Heart left ventricle (tissue), 16 donors: ENCODE measurements at regions not wholly inside any gene's neighbourhood (a gene's known extent, or its start where the extent isn't known, plus 50 kb on each side); places are given as distances from the start of the nearest gene placed in this dataset.

Experiments
- ATAC-seq, 4 donors: fragments of 200-7000 bp; cut with Tn5 transposase; one replicate each; pipeline ENCODE4 v1.9.1; 2020 to 2022; ENCODE audit warnings: moderate library complexity in 4 of 4, mild to moderate bottlenecking in 3 of 4, moderate number of reproducible peaks in 1 of 4
- DNase-seq, 5 donors: peaks; one replicate each; pipeline ENCODE4 v3.0.0-alpha.2; 2020
- H3K27ac ChIP-seq, 12 donors: fragments of 200-600 bp; sonication (generic) in 4 of 12; one replicate each; pipeline versions ENCODE4 v1.5.0 to v1.8.0; 2016 to 2022; ENCODE audit warnings: mild to moderate bottlenecking in 2 of 12
- H3K27me3 ChIP-seq, 9 donors: fragments of 200-600 bp; sonication (generic) in 2 of 9; one replicate each; pipeline versions ENCODE4 v1.5.1 to v1.8.0; 2016 to 2022; ENCODE audit warnings: mild to moderate bottlenecking in 3 of 9
- H3K36me3 ChIP-seq, 9 donors: fragments of 200-600 bp; sonication (generic) in 2 of 9; one replicate each; pipeline versions ENCODE4 v1.5.0 to v1.8.0; 2018 to 2022; ENCODE audit warnings: mild to moderate bottlenecking in 2 of 9
- H3K4me1 ChIP-seq, 12 donors: fragments of 200-600 bp; sonication (generic) in 4 of 12; one replicate each; pipeline versions ENCODE4 v1.5.0 to v1.8.0; 2016 to 2022; ENCODE audit warnings: mild to moderate bottlenecking in 3 of 12
- H3K4me3 ChIP-seq, 12 donors: fragments of 200-600 bp; sonication (generic) in 4 of 12; one replicate each; pipeline versions ENCODE4 v1.5.0 to v1.8.0; 2017 to 2022; ENCODE audit warnings: mild to moderate bottlenecking in 9 of 12, moderate library complexity in 4 of 12
- H3K9me3 ChIP-seq, 12 donors: fragments of 200-600 bp; sonication (generic) in 4 of 12; one replicate each; pipeline versions ENCODE4 v1.5.0 to v1.8.0; 2016 to 2022; ENCODE audit warnings: mild to moderate bottlenecking in 1 of 12
- POLR2A ChIP-seq, 2 donors: fragments of 450-650 bp; IDR thresholded peaks; one replicate each; pipeline ENCODE4 v1.6.1; 2017; ENCODE audit warnings: antibody characterized with exemption in 2 of 2, mild to moderate bottlenecking in 2 of 2, moderate library complexity in 2 of 2
- WGBS, 4 donors: extraction: QIAGEN DNeasy Blood & Tissue Kit in 2 of 4; methylation state at CpG; one replicate each; pipeline versions ENCODE4 v1.1.5 to v1.1.7; 2013 to 2018; 5-methylcytosine and 5-hydroxymethylcytosine counted together
- intact Hi-C, 10 donors: fragments of 100-400 bp; cut with DNase I; formaldehyde crosslinking; loops; one replicate each; pipeline versions ENCODE4 v1.11.1 to v1.14.2; 2022
- TF ChIP-seq, protein P1 (sequence below), 12 donors: fragments of 200-600 bp; sonication (generic) in 4 of 12; IDR thresholded peaks; one replicate each; pipeline versions ENCODE4 v1.5.0 to v1.8.0; 2018 to 2022; ENCODE audit warnings: antibody characterized with exemption in 12 of 12, mild to moderate bottlenecking in 5 of 12
- donor health status: ischemic (EF 13 %, LVEDD 7.1; RV severe dilation, severe dysfunction).
- donor health status: healthy with polysubstance abuse.
- donor health status: DM: no; HTN: yes; CAD: no.
- donor health status: DM: no; HTN: no; CAD: no.
- donor health status: ischemic (EF 25% LVEDD 6.9; RV normal size, moderate dysfunction).
- donor health status: ischemic (EF 25% LVEDD 5.7; RV mildly dilated, moderate dysfunction).
- donor health status: healthy.
- donor health status: DM: yes; HTN: yes; CAD: no.
- donor health status: ischemic (EF 35%, LVEDD 5.7; RV mildly dilated, moderate dysfunction).
- donor health status: nonischemic (EF 11% LVEDD 7.7; RV severe dilation, severe dysfunction).
- donor health status: DM: yes; HTN: yes; CAD: no.
- donor health status: PGD.
- donor health status: ischemic (EF 29% LVEDD 5.4; RV normal size, mild dysfunction).
- donor health status: nonischemic (EF 23%, LVEDD 6.1; RV moderate dilation, normal function).

DNA sequence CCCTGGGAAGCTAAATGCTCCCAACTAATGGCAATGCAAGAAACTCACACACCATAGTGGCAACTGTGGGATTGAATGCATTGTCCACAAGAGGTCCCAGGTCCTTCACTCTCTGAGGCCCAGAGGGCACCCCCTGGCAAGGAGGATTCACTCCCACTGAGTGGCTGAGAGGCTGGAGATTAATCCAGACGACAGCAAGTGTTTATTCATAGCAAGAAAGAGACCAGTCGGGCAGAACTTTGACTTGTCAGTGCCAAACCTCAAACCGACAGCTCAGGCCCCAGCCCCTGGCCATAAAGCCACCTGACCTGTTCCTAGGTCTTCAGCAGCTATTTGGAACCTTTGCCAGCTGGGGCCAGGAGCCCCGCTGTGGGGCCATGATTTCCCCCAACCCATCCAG lies 54.5 kb upstream of the MPEG1 start:
- peaks cover 0 to 12% (median 0%) of the 10 kb centered on the region in 12 donors for H3K4me1 ChIP-seq
- H3K36me3 ChIP-seq = no peaks in the 10 kb centered on the region
- DNase-seq (no peak), ATAC-seq (no peak)
- H3K27me3 ChIP-seq = no peaks in the 10 kb centered on the region
- H3K27ac ChIP-seq = no peak overlapping the region
- intact Hi-C loops = no loop called here
- WGBS, 4 donors = 64 to 83% (median 73%) methylated on average over 3 to 4 of the region's 4 CpGs
- TF ChIP-seq, protein P1, sequence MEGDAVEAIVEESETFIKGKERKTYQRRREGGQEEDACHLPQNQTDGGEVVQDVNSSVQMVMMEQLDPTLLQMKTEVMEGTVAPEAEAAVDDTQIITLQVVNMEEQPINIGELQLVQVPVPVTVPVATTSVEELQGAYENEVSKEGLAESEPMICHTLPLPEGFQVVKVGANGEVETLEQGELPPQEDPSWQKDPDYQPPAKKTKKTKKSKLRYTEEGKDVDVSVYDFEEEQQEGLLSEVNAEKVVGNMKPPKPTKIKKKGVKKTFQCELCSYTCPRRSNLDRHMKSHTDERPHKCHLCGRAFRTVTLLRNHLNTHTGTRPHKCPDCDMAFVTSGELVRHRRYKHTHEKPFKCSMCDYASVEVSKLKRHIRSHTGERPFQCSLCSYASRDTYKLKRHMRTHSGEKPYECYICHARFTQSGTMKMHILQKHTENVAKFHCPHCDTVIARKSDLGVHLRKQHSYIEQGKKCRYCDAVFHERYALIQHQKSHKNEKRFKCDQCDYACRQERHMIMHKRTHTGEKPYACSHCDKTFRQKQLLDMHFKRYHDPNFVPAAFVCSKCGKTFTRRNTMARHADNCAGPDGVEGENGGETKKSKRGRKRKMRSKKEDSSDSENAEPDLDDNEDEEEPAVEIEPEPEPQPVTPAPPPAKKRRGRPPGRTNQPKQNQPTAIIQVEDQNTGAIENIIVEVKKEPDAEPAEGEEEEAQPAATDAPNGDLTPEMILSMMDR (IDR thresholded peaks at IDR 0.05) = no peak
- no peak for TF ChIP-seq POLR2A (IDR thresholded peaks at IDR 0.05)
- no peaks in the 10 kb centered on the region for H3K9me3 ChIP-seq
- no peak overlapping the region for H3K4me3 ChIP-seq

DNA sequence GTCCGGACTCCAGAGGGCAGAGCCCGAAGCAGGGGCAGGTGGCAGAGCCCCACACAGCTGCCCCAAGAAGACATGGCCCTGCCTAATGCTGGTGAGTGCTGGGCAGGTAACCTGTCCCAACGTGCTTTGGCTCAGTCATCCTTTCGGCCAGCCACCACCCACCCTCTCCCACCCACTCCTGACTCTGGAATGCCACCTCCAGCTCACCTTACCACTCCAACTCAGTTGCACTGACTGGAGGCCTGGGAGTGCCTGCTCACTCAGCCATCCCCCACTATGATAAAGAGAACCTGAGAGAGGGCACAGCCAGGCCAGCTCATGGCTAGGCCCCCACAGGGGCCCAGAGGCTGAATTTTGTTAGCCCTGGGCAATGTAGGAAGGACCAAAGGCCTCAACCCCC lies 53.8 kb upstream of the MPEG1 start:
- H3K4me1 ChIP-seq = peaks cover 0 to 8% (median 0%) of the 10 kb centered on the region in 12 donors
- no peaks in the 10 kb centered on the region for H3K36me3 ChIP-seq
- H3K4me3 ChIP-seq = no peak overlapping the region
- H3K27me3 ChIP-seq = no peaks in the 10 kb centered on the region
- intact Hi-C loops = no loop called here
- WGBS, 4 donors = 70 to 87% (median 80%) methylated on average over 4 of the region's 4 CpGs
- DNase-seq (no peak), ATAC-seq (no peak)
- no peak for TF ChIP-seq POLR2A (IDR thresholded peaks at IDR 0.05)
- TF ChIP-seq, protein P1 (IDR thresholded peaks at IDR 0.05) = no peak
- H3K27ac ChIP-seq = no peak overlapping the region
- H3K9me3 ChIP-seq = no peaks in the 10 kb centered on the region

DNA sequence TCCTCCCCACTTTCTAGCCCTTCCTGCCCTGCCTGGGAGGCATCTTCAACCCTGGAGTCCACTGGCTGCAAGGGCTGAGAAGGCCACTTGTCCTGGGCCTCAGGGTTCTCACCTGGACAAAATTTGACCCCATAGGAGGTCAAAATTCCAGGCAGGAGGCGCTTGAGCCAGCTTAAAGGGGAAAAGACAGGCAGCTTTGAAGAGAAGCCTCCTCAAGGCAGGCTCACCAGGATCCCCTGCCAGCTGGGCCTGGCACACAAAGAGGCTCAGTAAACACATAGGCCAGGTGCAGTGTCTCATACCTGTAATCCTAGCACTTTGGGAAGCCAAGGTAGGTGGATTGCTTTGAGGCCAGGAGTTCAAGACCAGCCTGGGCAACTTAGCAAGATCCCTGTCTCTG lies 53.0 kb upstream of the MPEG1 start:
- Histone ChIP-seq H3K27me3 (no peaks in the 10 kb centered on the region), H3K4me3 (no peak overlapping the region), H3K36me3 (no peaks in the 10 kb centered on the region), H3K27ac (no peak overlapping the region), H3K4me1 (peaks cover 0 to under 1% (median 0%) of the 10 kb centered on the region in 12 donors), H3K9me3 (no peaks in the 10 kb centered on the region)
- no peak for TF ChIP-seq POLR2A (IDR thresholded peaks at IDR 0.05)
- TF ChIP-seq, protein P1 (IDR thresholded peaks at IDR 0.05) = no peak
- intact Hi-C loops = no loop called here
- DNase-seq (no peak), ATAC-seq (no peak)
- WGBS, 4 donors = 50 to 93% (median 86%) methylated on average over 1 of the region's 1 CpG

DNA sequence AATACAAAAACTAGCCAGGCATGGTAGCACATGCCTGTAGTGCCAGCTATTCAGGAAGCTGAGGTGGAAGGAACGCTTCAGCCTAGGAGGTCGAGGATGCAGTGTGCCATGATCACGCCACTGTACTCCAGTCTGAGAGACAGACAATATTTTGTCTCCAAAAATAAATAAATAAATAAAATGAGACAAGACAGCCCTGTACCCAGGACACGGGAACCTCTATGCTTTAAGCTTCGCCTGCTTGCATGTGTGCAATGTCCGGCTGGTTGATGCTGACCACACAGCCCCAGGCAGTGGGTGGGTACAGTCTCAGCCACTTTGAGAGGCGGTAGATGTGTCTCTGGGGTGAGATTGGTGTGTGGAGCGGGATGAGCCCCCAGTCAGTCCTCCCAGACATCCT lies 52.0 kb upstream of the MPEG1 start:
- Histone ChIP-seq H3K4me3 (no peak overlapping the region), H3K36me3 (no peaks in the 10 kb centered on the region), H3K27me3 (no peaks in the 10 kb centered on the region), H3K9me3 (no peaks in the 10 kb centered on the region), H3K27ac (no peak overlapping the region), H3K4me1 (no peaks in the 10 kb centered on the region)
- DNase-seq (no peak), ATAC-seq (no peak)
- TF ChIP-seq POLR2A (IDR thresholded peaks at IDR 0.05) = no peak
- TF ChIP-seq, protein P1 (IDR thresholded peaks at IDR 0.05) = no peak
- intact Hi-C loops = no loop called here
- WGBS, 4 donors = 82 to 89% (median 87%) methylated on average over 8 of the region's 8 CpGs
